OCI-LY3 (cell line): ENCODE measurements at regions not wholly inside any gene's neighbourhood (a gene's known extent, or its start where the extent isn't known, plus 50 kb on each side); places are given as distances from the start of the nearest gene placed in this dataset.

Source experiments
- CTCF ChIP-seq: fragments of 200-600, 300-600 bp; sonication (generic); IDR thresholded peaks from 2 replicates; pipeline ENCODE4 v1.5.1; 2014; ENCODE audit warnings: antibody characterized with exemption, low read length, low read depth
- EZH2phosphoT487 ChIP-seq: fragments of 200-600 bp; shearing (Covaris generic); IDR thresholded peaks from 2 replicates; pipeline ENCODE4 v1.6.1; 2018; ENCODE audit warnings: antibody characterized with exemption, mixed run types, low read depth

GRCh38 chr1:30514945-30515344 is 208.4 kb downstream of the MATN1 start:
- no peak for TF ChIP-seq CTCF
- TF ChIP-seq EZH2phosphoT487, result no peak
